ENCODE measurements at regions not wholly inside any gene's neighbourhood (a gene's known extent, or its start where the extent isn't known, plus 50 kb on each side); places are given as distances from the start of the nearest gene placed in this dataset.

- H3K27ac Mint-ChIP-seq (ENCODE audit: unreplicated experiment), result no peak overlapping the region
- no TSS peak for BruUV-seq (replicated peaks)
- TF ChIP-seq CTCF (IDR thresholded peaks at IDR 0.05; ENCODE audit: unreplicated experiment), result no peak
- H3K27me3 Mint-ChIP-seq (ENCODE audit: unreplicated experiment), result no peaks in the 10 kb centered on the region
- H3K4me3 Mint-ChIP-seq (ENCODE audit: low read depth, unreplicated experiment), result no peak overlapping the region
- no peaks in the 10 kb centered on the region for H3K36me3 Mint-ChIP-seq (ENCODE audit: insufficient read depth, unreplicated experiment)
- intact Hi-C loops (cut with micrococcal nuclease; ENCODE audit: unreplicated experiment), result no loop called here
- CTCF ChIA-PET, result interaction anchor here (0.7 kb wide), 1 partner anchor 450 kb away, joined by 3 read pairs; no protein-coding TSS in a partner anchor
- DNase-seq, result peak; percentile 15
- no peaks in the 10 kb centered on the region for H3K4me1 Mint-ChIP-seq (ENCODE audit: low read depth, unreplicated experiment)
- no peaks in the 10 kb centered on the region for H3K9me3 Mint-ChIP-seq (ENCODE audit: low read depth, unreplicated experiment)
Observed at GRCh38 chr19:28485292-28485691, 727.7 kb downstream of the UQCRFS1 start.

- H3K27me3 Mint-ChIP-seq (ENCODE audit: unreplicated experiment), result no peaks in the 10 kb centered on the region
- intact Hi-C loops (cut with micrococcal nuclease; ENCODE audit: unreplicated experiment), result no loop called here
- H3K36me3 Mint-ChIP-seq (ENCODE audit: insufficient read depth, unreplicated experiment), result no peaks in the 10 kb centered on the region
- CTCF ChIA-PET, result interaction anchor here (0.5 kb wide), 1 partner anchor 878 kb away, joined by 4 read pairs; no protein-coding TSS in a partner anchor
- H3K4me1 Mint-ChIP-seq (ENCODE audit: low read depth, unreplicated experiment), result no peaks in the 10 kb centered on the region
- DNase-seq, result no peak
- TF ChIP-seq CTCF (IDR thresholded peaks at IDR 0.05; ENCODE audit: unreplicated experiment), result no peak
- H3K4me3 Mint-ChIP-seq (ENCODE audit: low read depth, unreplicated experiment), result no peak overlapping the region
- no TSS peak for BruUV-seq (replicated peaks)
- peaks cover 4% of the 10 kb centered on the region for H3K9me3 Mint-ChIP-seq (ENCODE audit: low read depth, unreplicated experiment)
- no peak overlapping the region for H3K27ac Mint-ChIP-seq (ENCODE audit: unreplicated experiment)
Observed at GRCh38 chr19:28483197-28483596, 729.8 kb downstream of the UQCRFS1 start.

- CTCF ChIA-PET, result no interaction called here
- peaks cover 4% of the 10 kb centered on the region for H3K9me3 Mint-ChIP-seq (ENCODE audit: low read depth, unreplicated experiment)
- no peak for TF ChIP-seq CTCF (IDR thresholded peaks at IDR 0.05; ENCODE audit: unreplicated experiment)
- no peaks in the 10 kb centered on the region for H3K27me3 Mint-ChIP-seq (ENCODE audit: unreplicated experiment)
- no peaks in the 10 kb centered on the region for H3K36me3 Mint-ChIP-seq (ENCODE audit: insufficient read depth, unreplicated experiment)
- BruUV-seq (replicated peaks), result no TSS peak
- intact Hi-C loops (cut with micrococcal nuclease; ENCODE audit: unreplicated experiment), result no loop called here
- no peak for DNase-seq
- no peak overlapping the region for H3K4me3 Mint-ChIP-seq (ENCODE audit: low read depth, unreplicated experiment)
- H3K4me1 Mint-ChIP-seq (ENCODE audit: low read depth, unreplicated experiment), result no peaks in the 10 kb centered on the region
- no peak overlapping the region for H3K27ac Mint-ChIP-seq (ENCODE audit: unreplicated experiment)
Observed at GRCh38 chr19:28482221-28482620, 730.7 kb downstream of the UQCRFS1 start.

GRCh38 chr19:28481674-28482073 is 731.3 kb downstream of the UQCRFS1 start:
- CTCF ChIA-PET, result no interaction called here
- Mint-ChIP-seq H3K4me1 (ENCODE audit: low read depth, unreplicated experiment) (no peaks in the 10 kb centered on the region), H3K27ac (ENCODE audit: unreplicated experiment) (no peak overlapping the region), H3K27me3 (ENCODE audit: unreplicated experiment) (no peaks in the 10 kb centered on the region), H3K36me3 (ENCODE audit: insufficient read depth, unreplicated experiment) (no peaks in the 10 kb centered on the region), H3K4me3 (ENCODE audit: low read depth, unreplicated experiment) (no peak overlapping the region), H3K9me3 (ENCODE audit: low read depth, unreplicated experiment) (peaks cover 4% of the 10 kb centered on the region)
- no TSS peak for BruUV-seq (replicated peaks)
- intact Hi-C loops (cut with micrococcal nuclease; ENCODE audit: unreplicated experiment), result no loop called here
- TF ChIP-seq CTCF (IDR thresholded peaks at IDR 0.05; ENCODE audit: unreplicated experiment), result no peak
- DNase-seq, result no peak

Data from Calu3 (cell line).